ENCODE measurements at regions not wholly inside any gene's neighbourhood (a gene's known extent, or its start where the extent isn't known, plus 50 kb on each side); places are given as distances from the start of the nearest gene placed in this dataset.

DNA sequence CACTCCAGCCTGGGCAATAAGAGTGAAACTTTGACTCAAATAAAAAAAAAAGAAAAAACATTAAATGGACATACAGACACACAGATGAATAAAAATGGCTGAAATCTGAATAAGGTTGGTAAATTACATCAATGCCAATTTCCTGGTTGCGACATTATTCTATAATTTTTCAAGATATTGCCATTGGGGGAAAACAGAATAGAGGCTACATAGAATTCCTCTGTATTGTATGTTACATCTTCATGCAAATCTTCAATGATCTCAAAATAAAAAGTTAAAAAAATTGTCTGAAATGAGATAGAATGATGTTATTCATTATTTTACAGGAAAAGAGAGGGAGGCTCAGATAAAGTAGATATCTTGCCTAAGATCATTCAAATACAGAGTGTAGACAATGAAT, 234.0 kb downstream of the SDHAF3 start:
- TF ChIP-seq, protein P1, sequence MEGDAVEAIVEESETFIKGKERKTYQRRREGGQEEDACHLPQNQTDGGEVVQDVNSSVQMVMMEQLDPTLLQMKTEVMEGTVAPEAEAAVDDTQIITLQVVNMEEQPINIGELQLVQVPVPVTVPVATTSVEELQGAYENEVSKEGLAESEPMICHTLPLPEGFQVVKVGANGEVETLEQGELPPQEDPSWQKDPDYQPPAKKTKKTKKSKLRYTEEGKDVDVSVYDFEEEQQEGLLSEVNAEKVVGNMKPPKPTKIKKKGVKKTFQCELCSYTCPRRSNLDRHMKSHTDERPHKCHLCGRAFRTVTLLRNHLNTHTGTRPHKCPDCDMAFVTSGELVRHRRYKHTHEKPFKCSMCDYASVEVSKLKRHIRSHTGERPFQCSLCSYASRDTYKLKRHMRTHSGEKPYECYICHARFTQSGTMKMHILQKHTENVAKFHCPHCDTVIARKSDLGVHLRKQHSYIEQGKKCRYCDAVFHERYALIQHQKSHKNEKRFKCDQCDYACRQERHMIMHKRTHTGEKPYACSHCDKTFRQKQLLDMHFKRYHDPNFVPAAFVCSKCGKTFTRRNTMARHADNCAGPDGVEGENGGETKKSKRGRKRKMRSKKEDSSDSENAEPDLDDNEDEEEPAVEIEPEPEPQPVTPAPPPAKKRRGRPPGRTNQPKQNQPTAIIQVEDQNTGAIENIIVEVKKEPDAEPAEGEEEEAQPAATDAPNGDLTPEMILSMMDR (conservative IDR thresholded peaks at IDR 0.05): no peak
- TF ChIP-seq EZH2 (IDR thresholded peaks at IDR 0.05; ENCODE audit: low read depth): no peak
